H9 (cell line): ENCODE measurements at regions not wholly inside any gene's neighbourhood (a gene's known extent, or its start where the extent isn't known, plus 50 kb on each side); places are given as distances from the start of the nearest gene placed in this dataset.

Experiments used
- DNase-seq: peaks from one replicate; pipeline ENCODE4 v3.0.0-alpha.2; 2017
- H2AFZ ChIP-seq: one replicate; pipeline ENCODE4 v1.6.1; 2013; ENCODE audit warnings: mild to moderate bottlenecking, low read length, control low read depth, moderate library complexity
- H2AK5ac ChIP-seq: 2 replicates; pipeline ENCODE4 v1.6.1; 2013; ENCODE audit warnings: low read length, control low read depth, mixed read lengths; ENCODE audit not compliant: insufficient read length
- H2BK120ac ChIP-seq: one replicate; pipeline ENCODE4 v1.6.1; 2013; ENCODE audit warnings: low read depth, mild to moderate bottlenecking, low read length, control low read depth, inconsistent platforms; ENCODE audit not compliant: poor library complexity, severe bottlenecking
- H2BK12ac ChIP-seq: 2 replicates; pipeline ENCODE4 v1.6.1; 2013; ENCODE audit warnings: low read length, control low read depth, mixed read lengths, low read depth; ENCODE audit not compliant: insufficient read length
- H2BK15ac ChIP-seq: 2 replicates; pipeline ENCODE4 v1.6.1; 2013; ENCODE audit warnings: low read depth, low read length, control low read depth
- H2BK20ac ChIP-seq: one replicate; pipeline ENCODE4 v1.6.1; 2013; ENCODE audit warnings: low read depth, mild to moderate bottlenecking, low read length, control low read depth, inconsistent platforms; ENCODE audit not compliant: poor library complexity, severe bottlenecking
- H2BK5ac ChIP-seq: 2 replicates; pipeline ENCODE4 v1.6.1; 2013; ENCODE audit warnings: low read length, control low read depth, mixed read lengths; ENCODE audit not compliant: insufficient read length
- H3K14ac ChIP-seq: 2 replicates; pipeline ENCODE4 v1.6.1; 2013; ENCODE audit warnings: low read length, control low read depth; ENCODE audit not compliant: insufficient read depth
- H3K18ac ChIP-seq: 2 replicates; pipeline ENCODE4 v1.6.1; 2013; ENCODE audit warnings: low read depth, mild to moderate bottlenecking, mixed read lengths, low read length, control low read depth; ENCODE audit not compliant: insufficient read length
- H3K23ac ChIP-seq: 2 replicates; pipeline ENCODE4 v1.6.1; 2013; ENCODE audit warnings: low read length, control low read depth, mixed read lengths, low read depth; ENCODE audit not compliant: insufficient read length
- H3K23me2 ChIP-seq: 2 replicates; pipeline ENCODE4 v1.6.1; 2013; ENCODE audit warnings: low read depth, mild to moderate bottlenecking, mixed read lengths, low read length, control low read depth; ENCODE audit not compliant: insufficient read length, poor library complexity, severe bottlenecking
- H3K27ac ChIP-seq: 2 replicates; pipeline ENCODE4 v1.5.1; 2013; ENCODE audit warnings: low read length, control low read depth, mixed read lengths, low read depth; ENCODE audit not compliant: insufficient read length
- H3K27me3 ChIP-seq: 2 replicates; pipeline ENCODE4 v1.6.1; 2013; ENCODE audit warnings: low read length, control low read depth, inconsistent platforms; ENCODE audit not compliant: insufficient read depth
- H3K4ac ChIP-seq: 2 replicates; pipeline ENCODE4 v1.6.1; 2013; ENCODE audit warnings: low read depth, mild to moderate bottlenecking, control low read depth, inconsistent platforms, low read length, moderate library complexity
- H3K4me1 ChIP-seq: 2 replicates; pipeline ENCODE4 v1.6.1; 2013; ENCODE audit warnings: low read length, control low read depth, inconsistent platforms; ENCODE audit not compliant: insufficient read depth
- H3K4me2 ChIP-seq: 2 replicates; pipeline ENCODE4 v1.6.1; 2013; ENCODE audit warnings: low read length, control low read depth, mixed read lengths; ENCODE audit not compliant: insufficient read length, insufficient read depth
- H3K56ac ChIP-seq: 2 replicates; pipeline ENCODE4 v1.6.1; 2013; ENCODE audit warnings: low read depth, mild to moderate bottlenecking, mixed read lengths, low read length, control low read depth; ENCODE audit not compliant: insufficient read length
- H3K79me1 ChIP-seq: 2 replicates; pipeline ENCODE4 v1.6.1; 2013; ENCODE audit warnings: low read depth, mild to moderate bottlenecking, moderate library complexity, low read length, control low read depth, inconsistent platforms; ENCODE audit not compliant: insufficient read depth, poor library complexity, severe bottlenecking
- H3K79me2 ChIP-seq: 2 replicates; pipeline ENCODE4 v1.6.1; 2013; ENCODE audit warnings: low read length, control low read depth, inconsistent platforms; ENCODE audit not compliant: insufficient read depth
- H3K9ac ChIP-seq: 2 replicates; pipeline ENCODE4 v1.6.1; 2013; ENCODE audit warnings: low read length, control low read depth, mixed read lengths; ENCODE audit not compliant: insufficient read length; ENCODE audit errors: extremely low read depth
- H3K9me3 ChIP-seq: one replicate; pipeline ENCODE4 v1.6.1; 2013; ENCODE audit warnings: low read depth, low read length, inconsistent platforms; ENCODE audit not compliant: control insufficient read depth
- H3T11ph ChIP-seq: one replicate; pipeline ENCODE4 v1.6.1; 2013; ENCODE audit warnings: mild to moderate bottlenecking, low read length, control low read depth, inconsistent platforms
- H4K20me1 ChIP-seq: one replicate; pipeline ENCODE4 v1.6.1; 2013; ENCODE audit not compliant: control insufficient read depth, insufficient read length, insufficient read depth
- H4K5ac ChIP-seq: 2 replicates; pipeline ENCODE4 v1.6.1; 2013; ENCODE audit warnings: low read depth, mild to moderate bottlenecking, mixed read lengths, low read length, control low read depth; ENCODE audit not compliant: insufficient read length
- H4K8ac ChIP-seq: replicated peaks from 2 replicates; pipeline ENCODE4 v1.6.1; 2013; ENCODE audit warnings: low read length, control low read depth, mixed read lengths, low read depth; ENCODE audit not compliant: insufficient read length
- H4K91ac ChIP-seq: 2 replicates; pipeline ENCODE4 v1.6.1; 2013; ENCODE audit warnings: low read depth, mild to moderate bottlenecking, moderate library complexity, mixed read lengths, low read length, control low read depth; ENCODE audit not compliant: insufficient read length
- H3K27ac Mint-ChIP-seq, 3 experiments: 2 replicates in 2 of 3; 3 replicates in 1 of 3; pipeline ENCODE4 v1.8.0; 2020 to 2021; ENCODE audit warnings: mixed read lengths in 3 of 3, mild to moderate bottlenecking in 1 of 3, moderate library complexity in 1 of 3
- H3K27me3 Mint-ChIP-seq: 2 replicates; pipeline ENCODE4 v1.8.0; 2021; ENCODE audit warnings: low read depth, mild to moderate bottlenecking, moderate library complexity, mixed read lengths
- H3K36me3 Mint-ChIP-seq, 3 experiments: 2 replicates in 2 of 3; 3 replicates in 1 of 3; pipeline ENCODE4 v1.8.0; 2020 to 2021; ENCODE audit warnings: low read depth in 3 of 3, mixed read lengths in 3 of 3; ENCODE audit not compliant: insufficient read depth in 1 of 3
- H3K4me1 Mint-ChIP-seq, 2 experiments: 2 replicates each; pipeline ENCODE4 v1.8.0; 2020; ENCODE audit warnings: mixed read lengths in 2 of 2
- H3K4me3 Mint-ChIP-seq, 2 experiments: 2 replicates in 1 of 2; 3 replicates in 1 of 2; pipeline ENCODE4 v1.8.0; 2020 to 2021; ENCODE audit warnings: mild to moderate bottlenecking in 2 of 2, mixed read lengths in 2 of 2, moderate library complexity in 1 of 2
- H3K9me3 Mint-ChIP-seq, 2 experiments: 2 replicates in 1 of 2; 3 replicates in 1 of 2; pipeline ENCODE4 v1.8.0; 2020; ENCODE audit warnings: mild to moderate bottlenecking in 2 of 2, mixed read lengths in 2 of 2, moderate library complexity in 1 of 2
- WGBS: extraction: QIAGEN DNeasy Blood & Tissue Kit; methylation state at CpG from one replicate; pipeline ENCODE4 v1.1.7; 2013; ENCODE audit warnings: missing lambda C conversion rate, low lambda C conversion rate, mixed read lengths; ENCODE audit not compliant: insufficient read length; ENCODE audit errors: extremely low coverage; 5-methylcytosine and 5-hydroxymethylcytosine counted together
- TF ChIP-seq, protein P1 (sequence below): fragments of 200-600 bp; sonication (generic); conservative IDR thresholded peaks from 3 replicates; pipeline ENCODE4 v1.8.0; 2021; ENCODE audit warnings: antibody characterized with exemption, mild to moderate bottlenecking

GRCh38 chr4:177499537-177499936 is 57.3 kb upstream of the AGA start:
- no peak overlapping the region for H2BK5ac ChIP-seq
- H4K8ac ChIP-seq: no peak overlapping the region
- H2AFZ ChIP-seq: no peak overlapping the region
- H3K79me1 ChIP-seq: no peaks in the 10 kb centered on the region
- H3K4me3 Mint-ChIP-seq: no peak overlapping the region
- no peak overlapping the region for H3K14ac ChIP-seq
- no peak overlapping the region for H4K91ac ChIP-seq
- no peak overlapping the region for H3K23ac ChIP-seq
- no peaks in the 10 kb centered on the region for H3K23me2 ChIP-seq
- no peak overlapping the region for H2BK12ac ChIP-seq
- H2BK20ac ChIP-seq: no peak overlapping the region
- H3K27me3 Mint-ChIP-seq: no peaks in the 10 kb centered on the region; the same call in 1 of the 2 replicates
- peaks cover 8 to 13% of the 10 kb centered on the region in 2 experiments; a peak in 4 of 5 replicates for H3K9me3 Mint-ChIP-seq
- no peaks in the 10 kb centered on the region for H3K27me3 ChIP-seq
- no peak overlapping the region for H3K27ac Mint-ChIP-seq
- no peak overlapping the region for H3K4ac ChIP-seq
- no peak overlapping the region for H2AK5ac ChIP-seq
- no peak overlapping the region for H4K5ac ChIP-seq
- H3K4me1 Mint-ChIP-seq: peaks cover 9 to 12% of the 10 kb centered on the region in 2 experiments
- TF ChIP-seq, protein P1, sequence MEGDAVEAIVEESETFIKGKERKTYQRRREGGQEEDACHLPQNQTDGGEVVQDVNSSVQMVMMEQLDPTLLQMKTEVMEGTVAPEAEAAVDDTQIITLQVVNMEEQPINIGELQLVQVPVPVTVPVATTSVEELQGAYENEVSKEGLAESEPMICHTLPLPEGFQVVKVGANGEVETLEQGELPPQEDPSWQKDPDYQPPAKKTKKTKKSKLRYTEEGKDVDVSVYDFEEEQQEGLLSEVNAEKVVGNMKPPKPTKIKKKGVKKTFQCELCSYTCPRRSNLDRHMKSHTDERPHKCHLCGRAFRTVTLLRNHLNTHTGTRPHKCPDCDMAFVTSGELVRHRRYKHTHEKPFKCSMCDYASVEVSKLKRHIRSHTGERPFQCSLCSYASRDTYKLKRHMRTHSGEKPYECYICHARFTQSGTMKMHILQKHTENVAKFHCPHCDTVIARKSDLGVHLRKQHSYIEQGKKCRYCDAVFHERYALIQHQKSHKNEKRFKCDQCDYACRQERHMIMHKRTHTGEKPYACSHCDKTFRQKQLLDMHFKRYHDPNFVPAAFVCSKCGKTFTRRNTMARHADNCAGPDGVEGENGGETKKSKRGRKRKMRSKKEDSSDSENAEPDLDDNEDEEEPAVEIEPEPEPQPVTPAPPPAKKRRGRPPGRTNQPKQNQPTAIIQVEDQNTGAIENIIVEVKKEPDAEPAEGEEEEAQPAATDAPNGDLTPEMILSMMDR: no peak
- no peaks in the 10 kb centered on the region for H3K9me3 ChIP-seq
- no peak overlapping the region for H2BK15ac ChIP-seq
- H3K4me2 ChIP-seq: no peak overlapping the region
- no peak overlapping the region for H3K18ac ChIP-seq
- H3K56ac ChIP-seq: no peak overlapping the region
- no peak overlapping the region for H2BK120ac ChIP-seq
- H3K79me2 ChIP-seq: no peaks in the 10 kb centered on the region
- no peak overlapping the region for H3K9ac ChIP-seq
- no peaks in the 10 kb centered on the region for H4K20me1 ChIP-seq
- peaks cover 4 to 16% (median 9%) of the 10 kb centered on the region in 3 experiments; a peak in 4 of 7 replicates for H3K36me3 Mint-ChIP-seq
- no peak overlapping the region for H3T11ph ChIP-seq
- DNase-seq: no peak
- H3K4me1 ChIP-seq: no peaks in the 10 kb centered on the region
- no CpG with 5 or more reads among the region's 14 CpGs for WGBS
- no peak overlapping the region for H3K27ac ChIP-seq
